ENCODE measurements at regions not wholly inside any gene's neighbourhood (a gene's known extent, or its start where the extent isn't known, plus 50 kb on each side); places are given as distances from the start of the nearest gene placed in this dataset.

DNA sequence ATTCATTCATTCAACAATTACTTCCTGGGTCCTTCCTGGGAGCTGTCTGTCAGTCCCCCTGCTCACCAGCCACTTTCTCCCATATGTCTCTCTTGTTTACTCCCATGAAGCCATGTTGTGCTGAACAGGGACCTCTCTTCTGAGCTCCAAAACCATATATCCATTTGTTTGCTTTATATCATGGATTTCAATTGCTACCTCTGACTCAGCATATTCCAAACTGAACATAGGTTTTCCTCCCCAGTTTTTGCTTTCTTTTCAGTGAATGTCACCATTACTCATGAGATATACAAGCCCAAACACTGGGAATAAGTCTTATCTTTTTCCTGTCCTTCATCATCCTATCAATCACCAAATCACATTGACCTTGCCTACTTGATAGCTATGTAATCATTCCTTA lies 152.5 kb upstream of the P2RY1 start:
- H3K36me3 ChIP-seq (ENCODE audit: control insufficient read depth, insufficient read depth, low read length): no peaks in the 10 kb centered on the region
- peaks cover 7% of the 10 kb centered on the region for H3K27me3 Mint-ChIP-seq (ENCODE audit: insufficient read depth, unreplicated experiment)
- H3K4me1 Mint-ChIP-seq (ENCODE audit: low read depth, unreplicated experiment): no peaks in the 10 kb centered on the region
- intact Hi-C loops (cut with micrococcal nuclease; ENCODE audit: unreplicated experiment): no loop called here
- POLR2A ChIA-PET: no interaction called here
- no peaks in the 10 kb centered on the region for H3K36me3 Mint-ChIP-seq (ENCODE audit: insufficient read depth, unreplicated experiment)
- H3K4me1 ChIP-seq: no peaks in the 10 kb centered on the region
- DNase-seq: no peak
- H3K9me3 Mint-ChIP-seq (ENCODE audit: unreplicated experiment): no peaks in the 10 kb centered on the region
- CTCF ChIA-PET: no interaction called here
- no TSS peak for BruUV-seq (replicated peaks)
- H3K27me3 ChIP-seq (replicated peaks; ENCODE audit: control insufficient read depth, insufficient read depth, low read length): no peaks in the 10 kb centered on the region
- TF ChIP-seq, protein P1, sequence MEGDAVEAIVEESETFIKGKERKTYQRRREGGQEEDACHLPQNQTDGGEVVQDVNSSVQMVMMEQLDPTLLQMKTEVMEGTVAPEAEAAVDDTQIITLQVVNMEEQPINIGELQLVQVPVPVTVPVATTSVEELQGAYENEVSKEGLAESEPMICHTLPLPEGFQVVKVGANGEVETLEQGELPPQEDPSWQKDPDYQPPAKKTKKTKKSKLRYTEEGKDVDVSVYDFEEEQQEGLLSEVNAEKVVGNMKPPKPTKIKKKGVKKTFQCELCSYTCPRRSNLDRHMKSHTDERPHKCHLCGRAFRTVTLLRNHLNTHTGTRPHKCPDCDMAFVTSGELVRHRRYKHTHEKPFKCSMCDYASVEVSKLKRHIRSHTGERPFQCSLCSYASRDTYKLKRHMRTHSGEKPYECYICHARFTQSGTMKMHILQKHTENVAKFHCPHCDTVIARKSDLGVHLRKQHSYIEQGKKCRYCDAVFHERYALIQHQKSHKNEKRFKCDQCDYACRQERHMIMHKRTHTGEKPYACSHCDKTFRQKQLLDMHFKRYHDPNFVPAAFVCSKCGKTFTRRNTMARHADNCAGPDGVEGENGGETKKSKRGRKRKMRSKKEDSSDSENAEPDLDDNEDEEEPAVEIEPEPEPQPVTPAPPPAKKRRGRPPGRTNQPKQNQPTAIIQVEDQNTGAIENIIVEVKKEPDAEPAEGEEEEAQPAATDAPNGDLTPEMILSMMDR (IDR thresholded peaks at IDR 0.05; ENCODE audit: insufficient read depth in 1 of 2, low read depth in 1 of 2, low read length in 1 of 2, severe bottlenecking in 1 of 2, unreplicated experiment in 1 of 2): no peak
- no peak overlapping the region for H3K4me3 ChIP-seq (ENCODE audit: low read depth, low read length)
- no peak overlapping the region for H3K4me3 Mint-ChIP-seq (ENCODE audit: unreplicated experiment)
- no peaks in the 10 kb centered on the region for H3K9me3 ChIP-seq
- no peak overlapping the region for H3K27ac Mint-ChIP-seq (ENCODE audit: unreplicated experiment)

DNA sequence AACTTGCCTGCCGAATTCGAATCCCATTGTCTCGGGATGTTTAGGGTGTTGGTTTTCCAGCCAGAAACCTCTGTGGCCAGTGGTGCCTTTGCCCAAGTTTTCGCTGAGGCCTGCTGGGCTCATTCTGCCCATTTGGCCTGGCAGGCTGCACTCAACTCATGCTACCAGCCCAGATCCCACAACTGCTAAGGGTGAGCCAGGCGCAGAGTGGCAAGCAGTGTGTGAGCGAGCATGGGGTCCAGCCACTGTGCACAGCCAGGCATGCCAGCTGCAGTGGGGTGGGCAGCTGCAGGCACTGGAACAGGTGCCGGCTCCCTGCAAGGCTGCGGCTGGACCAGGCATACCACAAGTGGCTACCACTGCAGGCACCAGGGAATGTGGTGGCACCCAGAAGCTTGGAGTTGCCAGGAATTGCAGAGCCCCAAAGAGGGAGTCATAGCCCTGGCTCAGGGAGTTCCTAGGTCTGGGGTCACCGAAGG lies 151.4 kb upstream of the P2RY1 start:
- Mint-ChIP-seq H3K27me3 (ENCODE audit: insufficient read depth, unreplicated experiment) (peaks cover 7% of the 10 kb centered on the region), H3K27ac (ENCODE audit: unreplicated experiment) (no peak overlapping the region), H3K4me3 (ENCODE audit: unreplicated experiment) (no peak overlapping the region), H3K4me1 (ENCODE audit: low read depth, unreplicated experiment) (no peaks in the 10 kb centered on the region), H3K9me3 (ENCODE audit: unreplicated experiment) (no peaks in the 10 kb centered on the region), H3K36me3 (ENCODE audit: insufficient read depth, unreplicated experiment) (no peaks in the 10 kb centered on the region)
- Histone ChIP-seq H3K36me3 (ENCODE audit: control insufficient read depth, insufficient read depth, low read length) (no peaks in the 10 kb centered on the region), H3K4me1 (no peaks in the 10 kb centered on the region), H3K9me3 (no peaks in the 10 kb centered on the region), H3K4me3 (ENCODE audit: low read depth, low read length) (no peak overlapping the region), H3K27me3 (replicated peaks; ENCODE audit: control insufficient read depth, insufficient read depth, low read length) (no peaks in the 10 kb centered on the region)
- no peak for DNase-seq
- ChIA-PET POLR2A (no interaction called here), CTCF (no interaction called here)
- no TSS peak for BruUV-seq (replicated peaks)
- intact Hi-C loops (cut with micrococcal nuclease; ENCODE audit: unreplicated experiment): no loop called here
- TF ChIP-seq, protein P1 (IDR thresholded peaks at IDR 0.05; ENCODE audit: insufficient read depth in 1 of 2, low read depth in 1 of 2, low read length in 1 of 2, severe bottlenecking in 1 of 2, unreplicated experiment in 1 of 2): no peak

DNA sequence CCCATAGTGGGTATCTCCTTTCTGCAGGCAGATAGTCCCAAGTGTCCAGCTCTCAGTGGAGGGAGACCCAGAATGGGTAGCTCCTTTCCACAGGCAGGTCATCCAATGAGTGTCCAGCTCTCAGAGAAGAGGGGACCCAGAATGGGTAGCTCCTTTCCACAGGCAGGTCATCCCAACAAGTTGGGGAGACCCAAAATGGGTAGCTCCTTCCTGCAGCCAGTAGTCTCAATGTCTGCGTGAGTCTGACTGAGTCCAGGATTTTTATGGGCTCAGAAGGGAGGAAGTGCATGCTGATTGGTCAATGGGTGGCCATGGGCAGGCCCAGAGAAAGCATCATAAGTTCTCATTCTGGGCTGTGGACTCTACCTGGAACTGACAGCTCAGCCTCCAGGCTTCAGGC lies 150.7 kb upstream of the P2RY1 start:
- no TSS peak for BruUV-seq (replicated peaks)
- intact Hi-C loops (cut with micrococcal nuclease; ENCODE audit: unreplicated experiment): no loop called here
- Histone ChIP-seq H3K4me1 (no peaks in the 10 kb centered on the region), H3K36me3 (ENCODE audit: control insufficient read depth, insufficient read depth, low read length) (no peaks in the 10 kb centered on the region), H3K4me3 (ENCODE audit: low read depth, low read length) (no peak overlapping the region), H3K9me3 (no peaks in the 10 kb centered on the region), H3K27me3 (replicated peaks; ENCODE audit: control insufficient read depth, insufficient read depth, low read length) (no peaks in the 10 kb centered on the region)
- H3K4me3 Mint-ChIP-seq (ENCODE audit: unreplicated experiment): no peak overlapping the region
- no peak overlapping the region for H3K27ac Mint-ChIP-seq (ENCODE audit: unreplicated experiment)
- peaks cover 7% of the 10 kb centered on the region for H3K27me3 Mint-ChIP-seq (ENCODE audit: insufficient read depth, unreplicated experiment)
- TF ChIP-seq, protein P1 (IDR thresholded peaks at IDR 0.05; ENCODE audit: insufficient read depth in 1 of 2, low read depth in 1 of 2, low read length in 1 of 2, severe bottlenecking in 1 of 2, unreplicated experiment in 1 of 2): no peak
- no peaks in the 10 kb centered on the region for H3K4me1 Mint-ChIP-seq (ENCODE audit: low read depth, unreplicated experiment)
- DNase-seq: no peak
- CTCF ChIA-PET: no interaction called here
- H3K9me3 Mint-ChIP-seq (ENCODE audit: unreplicated experiment): no peaks in the 10 kb centered on the region
- no peaks in the 10 kb centered on the region for H3K36me3 Mint-ChIP-seq (ENCODE audit: insufficient read depth, unreplicated experiment)
- POLR2A ChIA-PET: no interaction called here

Data from Caco-2 (cell line).